Liver (tissue), 3 donors: ENCODE measurements at regions not wholly inside any gene's neighbourhood (a gene's known extent, or its start where the extent isn't known, plus 50 kb on each side); places are given as distances from the start of the nearest gene placed in this dataset.

Experiments
- CTCF ChIP-seq: fragments of 150-350 bp; IDR thresholded peaks from 2 replicates; pipeline ENCODE4 v1.5.1; 2017; ENCODE audit warnings: improper control_type of control experiment, low read depth, low read length; ENCODE audit not compliant: missing input control
- FOXA1 ChIP-seq: IDR thresholded peaks from 2 replicates; pipeline ENCODE4 v1.6.1; 2016; ENCODE audit warnings: antibody characterized with exemption
- RAD21 ChIP-seq, 2 donors: IDR thresholded peaks; 2 replicates each; pipeline ENCODE4 v1.6.1; 2016; ENCODE audit warnings: antibody characterized with exemption in 2 of 2, mild to moderate bottlenecking in 2 of 2
- donor health status: healthy.
- donor health status: healthy.

DNA sequence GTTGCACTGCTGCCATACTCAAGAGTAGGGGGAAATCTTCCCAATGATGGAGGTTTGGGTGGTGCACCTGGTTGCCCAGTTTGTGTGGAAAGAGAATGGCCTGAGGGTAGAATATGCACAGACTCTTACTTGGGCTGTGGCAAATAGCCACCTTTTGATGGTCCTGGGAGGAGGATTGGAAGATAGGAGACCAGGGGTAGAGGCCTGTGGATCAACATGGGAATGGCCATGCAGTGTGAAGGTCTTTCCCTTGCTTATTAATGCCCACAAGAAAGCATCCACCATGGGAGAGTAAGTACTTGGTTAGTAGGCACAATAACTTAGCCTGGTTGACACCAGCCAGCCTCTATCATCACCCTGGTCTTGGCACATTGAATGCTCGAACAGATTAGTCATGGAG is 156.8 kb upstream of the LEF1 start:
- TF ChIP-seq CTCF = no peak
- TF ChIP-seq FOXA1 = no peak
- TF ChIP-seq RAD21 (IDR thresholded peaks at IDR 0.05) = no peak
